Fibroblast of peridontal ligament (primary cell): ENCODE measurements at regions not wholly inside any gene's neighbourhood (a gene's known extent, or its start where the extent isn't known, plus 50 kb on each side); places are given as distances from the start of the nearest gene placed in this dataset.

Experiments used
- DNase-seq: peaks from one replicate; pipeline ENCODE4 v3.0.0-alpha.2; 2010; ENCODE audit errors: extremely low read depth

GRCh38 chr1:101152633-101153032 is 84.2 kb upstream of the S1PR1 start:
- no peak for DNase-seq

- DNase-seq = no peak
Measured at GRCh38 chr1:101151286-101151685, 85.5 kb upstream of the S1PR1 start.

GRCh38 chr1:101150670-101151069 is 86.1 kb upstream of the S1PR1 start:
- DNase-seq = no peak

GRCh38 chr1:101150266-101150665 is 86.6 kb upstream of the S1PR1 start:
- no peak for DNase-seq

- no peak for DNase-seq
Measured at GRCh38 chr1:101148980-101149379, 87.8 kb upstream of the S1PR1 start.

- DNase-seq = no peak
Measured at GRCh38 chr1:101147381-101147780, 89.4 kb upstream of the S1PR1 start.

- DNase-seq = no peak
Measured at GRCh38 chr1:101145449-101145820, 91.4 kb upstream of the S1PR1 start.

GRCh38 chr1:101144671-101145448 is 92.0 kb upstream of the S1PR1 start:
- DNase-seq = no peak

- DNase-seq = no peak
Measured at GRCh38 chr1:101142244-101142643, 94.6 kb upstream of the S1PR1 start.

- DNase-seq = no peak
Measured at GRCh38 chr1:101141376-101141775, 95.4 kb upstream of the S1PR1 start.

- peak; percentile 65 for DNase-seq
Measured at GRCh38 chr1:101139821-101140718, 96.7 kb upstream of the S1PR1 start.

- DNase-seq = no peak
Measured at GRCh38 chr1:101139130-101139529, 97.7 kb upstream of the S1PR1 start.

- DNase-seq = peak; percentile 84
Measured at GRCh38 chr1:101137144-101138126, 99.4 kb upstream of the S1PR1 start.

GRCh38 chr1:101136739-101137138 is 100.1 kb upstream of the S1PR1 start:
- peak; percentile 57 for DNase-seq

- no peak for DNase-seq
Measured at GRCh38 chr1:101136271-101136670, 100.5 kb upstream of the S1PR1 start.

GRCh38 chr1:101135526-101135925 is 101.3 kb upstream of the S1PR1 start:
- DNase-seq = no peak

GRCh38 chr1:101131239-101131843 is 105.5 kb upstream of the S1PR1 start:
- no peak for DNase-seq

- no peak for DNase-seq
Measured at GRCh38 chr1:101130673-101131072, 105.1 kb upstream of the DPH5 start.

- DNase-seq = no peak
Measured at GRCh38 chr1:101128846-101129245, 103.3 kb upstream of the DPH5 start.

GRCh38 chr1:101128211-101128727 is 102.7 kb upstream of the DPH5 start:
- DNase-seq = no peak

GRCh38 chr1:101124405-101124804 is 98.8 kb upstream of the DPH5 start:
- no peak for DNase-seq
